OCI-LY1 (cell line): ENCODE measurements at regions not wholly inside any gene's neighbourhood (a gene's known extent, or its start where the extent isn't known, plus 50 kb on each side); places are given as distances from the start of the nearest gene placed in this dataset.

ENCODE experiments used
- CTCF ChIP-seq: fragments of 200-600 bp; sonication (generic), shearing (Covaris generic); IDR thresholded peaks from 2 replicates; pipeline ENCODE4 v1.5.1; 2017; ENCODE audit warnings: mild to moderate bottlenecking, antibody characterized with exemption, low read length, moderate library complexity, mixed read lengths
- EZH2 ChIP-seq: fragments of 200-600 bp; sonication (generic), shearing (Covaris generic); IDR thresholded peaks from 2 replicates; pipeline ENCODE4 v1.8.0; 2017; ENCODE audit warnings: borderline replicate concordance, mixed run types, mild to moderate bottlenecking, antibody characterized with exemption, low read length, moderate library complexity, mixed read lengths

- TF ChIP-seq CTCF (no peak), EZH2 (no peak)
Observed at GRCh38 chr3:21294768-21295167, 456.2 kb downstream of the ZNF385D start.
